ENCODE measurements at regions not wholly inside any gene's neighbourhood (a gene's known extent, or its start where the extent isn't known, plus 50 kb on each side); places are given as distances from the start of the nearest gene placed in this dataset.

GRCh38 chr4:126268106-126268505 lies 953.4 kb downstream of the FAT4 start:
- H3K27me3 ChIP-seq (ENCODE audit: insufficient read depth, low read depth, severe bottlenecking), result no peaks in the 10 kb centered on the region
- H3K27ac ChIP-seq, result no peak overlapping the region
- no peak for DNase-seq
- no peak overlapping the region for H3K4me3 ChIP-seq (ENCODE audit: low read depth, low read length)
- no peak for TF ChIP-seq CTCF (IDR thresholded peaks at IDR 0.05; ENCODE audit: low read depth, low read length)
- H3K9me3 ChIP-seq (ENCODE audit: severe bottlenecking), result no peaks in the 10 kb centered on the region
- no peaks in the 10 kb centered on the region for H3K36me3 ChIP-seq

DNA sequence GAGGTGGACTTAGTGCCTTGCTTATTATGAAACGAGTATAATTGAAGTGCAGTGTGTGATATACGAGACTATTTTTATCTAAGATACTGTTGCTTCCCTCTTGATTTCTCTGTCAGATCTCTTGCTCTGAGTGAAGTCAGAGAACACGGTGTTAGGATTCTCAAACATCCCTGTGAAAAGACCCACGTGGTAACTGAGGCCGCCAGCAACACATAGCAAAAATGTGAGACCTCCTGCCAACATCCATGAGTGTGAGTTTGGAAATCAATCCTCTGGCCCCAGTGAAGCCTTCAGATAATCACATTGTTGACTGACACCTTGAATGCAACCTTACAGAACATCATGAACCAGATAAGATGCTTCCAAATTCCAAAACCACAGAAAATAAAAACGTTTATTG lies 954.4 kb downstream of the FAT4 start:
- H3K36me3 ChIP-seq, result no peaks in the 10 kb centered on the region
- H3K4me3 ChIP-seq (ENCODE audit: low read depth, low read length), result no peak overlapping the region
- no peak overlapping the region for H3K27ac ChIP-seq
- H3K9me3 ChIP-seq (ENCODE audit: severe bottlenecking), result no peaks in the 10 kb centered on the region
- H3K27me3 ChIP-seq (ENCODE audit: insufficient read depth, low read depth, severe bottlenecking), result no peaks in the 10 kb centered on the region
- no peak for TF ChIP-seq CTCF (IDR thresholded peaks at IDR 0.05; ENCODE audit: low read depth, low read length)
- no peak for DNase-seq

DNA sequence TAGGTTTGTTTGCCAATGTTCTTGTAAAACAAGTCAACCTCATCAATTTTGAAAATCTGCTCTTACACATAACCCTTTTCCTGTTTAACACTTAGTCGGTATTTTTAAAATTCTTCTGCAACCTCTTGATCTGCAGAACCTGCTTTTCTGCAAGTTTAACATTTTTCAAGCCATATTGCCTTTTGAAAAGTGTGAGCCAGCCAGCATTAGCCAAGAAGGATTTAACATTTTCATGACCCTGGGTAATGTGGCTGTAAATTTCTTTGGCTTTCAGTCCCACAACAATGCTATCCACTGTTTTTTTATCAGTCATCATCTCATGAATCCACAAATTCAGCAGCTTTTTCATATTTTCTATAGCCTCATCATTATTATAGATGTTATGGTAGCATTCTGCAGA lies 956.5 kb downstream of the FAT4 start:
- DNase-seq, result no peak

GRCh38 chr4:126273746-126274145 lies 959.0 kb downstream of the FAT4 start:
- Histone ChIP-seq H3K27me3 (ENCODE audit: insufficient read depth, low read depth, severe bottlenecking) (no peaks in the 10 kb centered on the region), H3K36me3 (no peaks in the 10 kb centered on the region), H3K27ac (no peak overlapping the region), H3K9me3 (ENCODE audit: severe bottlenecking) (no peaks in the 10 kb centered on the region), H3K4me3 (ENCODE audit: low read depth, low read length) (no peak overlapping the region)
- DNase-seq, result no peak
- no peak for TF ChIP-seq CTCF (IDR thresholded peaks at IDR 0.05; ENCODE audit: low read depth, low read length)

More for the DNA sequence above, 956.5 kb downstream of the FAT4 start:
- TF ChIP-seq CTCF (IDR thresholded peaks at IDR 0.05; ENCODE audit: low read depth, low read length), result no peak
- no peak overlapping the region for H3K4me3 ChIP-seq (ENCODE audit: low read depth, low read length)
- H3K27me3 ChIP-seq (ENCODE audit: insufficient read depth, low read depth, severe bottlenecking), result no peaks in the 10 kb centered on the region
- H3K27ac ChIP-seq, result no peak overlapping the region
- H3K9me3 ChIP-seq (ENCODE audit: severe bottlenecking), result no peaks in the 10 kb centered on the region
- no peaks in the 10 kb centered on the region for H3K36me3 ChIP-seq

DNA sequence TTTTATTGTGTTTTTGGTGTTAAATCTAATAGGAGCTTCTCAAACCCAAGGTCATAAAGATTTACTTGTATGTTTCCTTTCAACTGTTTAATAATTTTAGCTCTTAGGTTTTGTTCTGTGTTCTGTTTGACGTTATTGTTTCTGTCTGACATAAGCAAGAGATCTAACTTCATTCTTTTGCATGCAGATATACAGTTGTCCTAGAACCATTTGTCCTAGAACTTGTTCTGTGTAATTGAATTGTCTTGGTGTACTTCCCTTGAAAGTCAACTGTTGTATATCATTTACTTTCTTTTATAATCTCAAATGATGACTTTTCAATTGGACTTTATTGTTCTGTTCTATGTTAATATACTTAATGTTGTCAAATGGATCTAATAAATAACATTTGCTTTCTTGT lies 977.1 kb downstream of the FAT4 start:
- no peak for TF ChIP-seq CTCF (IDR thresholded peaks at IDR 0.05; ENCODE audit: low read depth, low read length)
- Histone ChIP-seq H3K27me3 (ENCODE audit: insufficient read depth, low read depth, severe bottlenecking) (no peaks in the 10 kb centered on the region), H3K27ac (no peak overlapping the region), H3K9me3 (ENCODE audit: severe bottlenecking) (no peaks in the 10 kb centered on the region), H3K36me3 (no peaks in the 10 kb centered on the region), H3K4me3 (ENCODE audit: low read depth, low read length) (no peak overlapping the region)
- no peak for DNase-seq

- H3K36me3 ChIP-seq, result no peaks in the 10 kb centered on the region
- no peak overlapping the region for H3K27ac ChIP-seq
- no peaks in the 10 kb centered on the region for H3K27me3 ChIP-seq (ENCODE audit: insufficient read depth, low read depth, severe bottlenecking)
- no peak for DNase-seq
- H3K9me3 ChIP-seq (ENCODE audit: severe bottlenecking), result peaks cover 6% of the 10 kb centered on the region
- H3K4me3 ChIP-seq (ENCODE audit: low read depth, low read length), result no peak overlapping the region
- no peak for TF ChIP-seq CTCF (IDR thresholded peaks at IDR 0.05; ENCODE audit: low read depth, low read length)
Observed at GRCh38 chr4:126298271-126298670, 983.5 kb downstream of the FAT4 start.
